Left ventricle myocardium inferior (tissue), 1 donor: ENCODE measurements at regions not wholly inside any gene's neighbourhood (a gene's known extent, or its start where the extent isn't known, plus 50 kb on each side); places are given as distances from the start of the nearest gene placed in this dataset.

Experiments used
- DNase-seq: peaks from one replicate; pipeline ENCODE4 v3.0.0-alpha.2; 2020
- H3K27ac ChIP-seq: fragments of 200-600 bp; replicated peaks from 2 replicates; pipeline ENCODE4 v1.8.0; 2021
- H3K27me3 ChIP-seq: fragments of 200-600 bp; 2 replicates; pipeline ENCODE4 v1.8.0; 2021; ENCODE audit warnings: low read depth
- H3K36me3 ChIP-seq: fragments of 200-600 bp; 2 replicates; pipeline ENCODE4 v1.8.0; 2021
- H3K4me1 ChIP-seq: fragments of 200-600 bp; 2 replicates; pipeline ENCODE4 v1.8.0; 2021
- H3K4me3 ChIP-seq: fragments of 200-600 bp; 2 replicates; pipeline ENCODE4 v1.8.0; 2021; ENCODE audit warnings: mild to moderate bottlenecking, moderate library complexity
- H3K9me3 ChIP-seq: fragments of 200-600 bp; replicated peaks from 2 replicates; pipeline ENCODE4 v1.8.0; 2021
- CTCF ChIP-seq: fragments of 200-600 bp; IDR thresholded peaks from 2 replicates; pipeline ENCODE4 v1.8.0; 2021; ENCODE audit warnings: antibody characterized with exemption, mild to moderate bottlenecking, borderline replicate concordance
- intact Hi-C: fragments of 100-400 bp; cut with micrococcal nuclease; formaldehyde crosslinking; loops from one replicate; pipeline ENCODE4 v1.11.0; 2022
- donor health status: DM: no; HTN: yes; CAD: no; lungs with severe emphysema.

- Histone ChIP-seq H3K9me3 (no peaks in the 10 kb centered on the region), H3K4me3 (no peak overlapping the region), H3K4me1 (no peaks in the 10 kb centered on the region), H3K27me3 (peaks cover 4% of the 10 kb centered on the region), H3K36me3 (no peaks in the 10 kb centered on the region), H3K27ac (no peak overlapping the region)
- DNase-seq: no peak
- no peak for TF ChIP-seq CTCF
- intact Hi-C loops: no loop called here
These were observed 130.9 kb upstream of the ARHGAP28 start for GRCh38 chr18:6598657-6599056.

- Histone ChIP-seq H3K4me3 (no peak overlapping the region), H3K4me1 (no peaks in the 10 kb centered on the region), H3K36me3 (no peaks in the 10 kb centered on the region), H3K27me3 (peaks cover 4% of the 10 kb centered on the region), H3K27ac (no peak overlapping the region), H3K9me3 (no peaks in the 10 kb centered on the region)
- no peak for TF ChIP-seq CTCF
- intact Hi-C loops: no loop called here
- DNase-seq: no peak
These were observed 128.8 kb upstream of the ARHGAP28 start for GRCh38 chr18:6600667-6601167.

DNA sequence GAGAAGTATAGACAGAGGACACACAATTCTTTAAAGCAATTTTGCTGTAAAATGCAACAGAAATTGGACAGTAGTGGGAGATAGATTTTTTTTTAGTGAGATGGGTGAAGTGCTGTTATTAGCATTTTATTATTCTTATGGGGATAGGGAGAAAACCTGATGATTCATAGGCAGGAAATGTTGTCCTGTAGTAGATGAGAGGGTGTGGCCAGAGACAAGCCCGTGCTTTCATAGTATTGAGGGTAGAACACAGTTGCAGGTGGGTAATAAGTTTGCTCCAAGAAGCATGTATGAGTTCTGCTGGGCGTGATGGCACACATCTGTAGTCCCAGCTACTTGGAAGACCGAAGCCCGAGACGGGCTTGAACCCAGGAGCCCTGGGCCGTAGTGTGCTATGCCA lies 128.3 kb upstream of the ARHGAP28 start:
- no peak overlapping the region for H3K27ac ChIP-seq
- no peaks in the 10 kb centered on the region for H3K4me1 ChIP-seq
- no peaks in the 10 kb centered on the region for H3K36me3 ChIP-seq
- TF ChIP-seq CTCF: no peak
- no peak for DNase-seq
- no peaks in the 10 kb centered on the region for H3K9me3 ChIP-seq
- H3K4me3 ChIP-seq: no peak overlapping the region
- intact Hi-C loops: no loop called here
- H3K27me3 ChIP-seq: peaks cover 4% of the 10 kb centered on the region

- Histone ChIP-seq H3K9me3 (no peaks in the 10 kb centered on the region), H3K27me3 (peaks cover under 1% of the 10 kb centered on the region), H3K4me1 (no peaks in the 10 kb centered on the region), H3K27ac (no peak overlapping the region), H3K36me3 (no peaks in the 10 kb centered on the region), H3K4me3 (no peak overlapping the region)
- intact Hi-C loops: no loop called here
- DNase-seq: no peak
- no peak for TF ChIP-seq CTCF
These were observed 127.2 kb upstream of the ARHGAP28 start for GRCh38 chr18:6602365-6602764.

DNA sequence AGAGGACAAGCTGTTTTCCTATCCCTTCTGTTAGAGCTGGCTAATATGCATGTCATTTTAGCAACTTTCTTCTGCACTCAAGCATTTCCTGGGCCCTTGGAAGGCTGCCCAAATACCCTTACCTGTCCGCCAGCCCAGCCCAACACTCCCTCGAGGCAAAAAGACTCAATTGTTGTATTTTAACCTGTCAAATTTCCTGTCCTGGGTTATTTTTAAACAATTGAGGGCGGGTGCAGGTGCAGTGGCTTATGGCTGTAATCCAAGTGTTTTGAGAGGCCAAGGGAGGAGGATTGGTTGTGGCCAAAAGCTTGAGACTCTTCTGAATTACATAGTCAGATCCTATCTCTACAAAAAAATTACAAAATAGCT lies 125.0 kb upstream of the ARHGAP28 start:
- TF ChIP-seq CTCF: no peak
- no peaks in the 10 kb centered on the region for H3K36me3 ChIP-seq
- H3K9me3 ChIP-seq: no peaks in the 10 kb centered on the region
- no peak overlapping the region for H3K27ac ChIP-seq
- no peak for DNase-seq
- H3K4me1 ChIP-seq: no peaks in the 10 kb centered on the region
- intact Hi-C loops: no loop called here
- no peaks in the 10 kb centered on the region for H3K27me3 ChIP-seq
- H3K4me3 ChIP-seq: no peak overlapping the region
